Stimulated activated CD4-positive, alpha-beta T cell treated with anti-CD3 and anti-CD28 coated beads, Interleukin-4, amount 100 ng/mL, for 4 hours (primary cell): ENCODE measurements at regions not wholly inside any gene's neighbourhood (a gene's known extent, or its start where the extent isn't known, plus 50 kb on each side); places are given as distances from the start of the nearest gene placed in this dataset.
A peak's percentile ranks its signal among the peaks of the same experiment; 100 is the strongest.

ENCODE experiments used
- DNase-seq, 2 experiments: peaks; one replicate each; pipeline ENCODE4 v3.0.0-alpha.2; 2020

GRCh38 chr2:196445991-196446390, 193.5 kb upstream of the CCDC150 start:
- no peak for DNase-seq

GRCh38 chr2:196448407-196449079, 191.0 kb upstream of the CCDC150 start:
- DNase-seq, result no peak

GRCh38 chr2:196449083-196449482, 190.4 kb upstream of the CCDC150 start:
- DNase-seq, result no peak

GRCh38 chr2:196452758-196453157, 186.8 kb upstream of the CCDC150 start:
- DNase-seq, result no peak

GRCh38 chr2:196453613-196454047, 185.9 kb upstream of the CCDC150 start:
- DNase-seq, result peak; percentile 9 to 29

- no peak for DNase-seq
Observed at GRCh38 chr2:196454492-196454891, 185.0 kb upstream of the CCDC150 start.

GRCh38 chr2:196459539-196459938, 180.0 kb upstream of the CCDC150 start:
- no peak for DNase-seq

GRCh38 chr2:196463706-196464105, 175.8 kb upstream of the CCDC150 start:
- no peak for DNase-seq

- no peak for DNase-seq
Observed at GRCh38 chr2:196464311-196464710, 175.2 kb upstream of the CCDC150 start.

- DNase-seq, result no peak
Observed at GRCh38 chr2:196466581-196466980, 172.9 kb upstream of the CCDC150 start.

GRCh38 chr2:196468394-196468793, 171.1 kb upstream of the CCDC150 start:
- DNase-seq, result no peak

GRCh38 chr2:196473617-196474016, 165.9 kb upstream of the CCDC150 start:
- no peak for DNase-seq

GRCh38 chr2:196475611-196476010, 163.9 kb upstream of the CCDC150 start:
- no peak for DNase-seq

- DNase-seq, result no peak
Observed at GRCh38 chr2:196478588-196478987, 160.9 kb upstream of the CCDC150 start.

- DNase-seq, result no peak
Observed at GRCh38 chr2:196479350-196479749, 160.2 kb upstream of the CCDC150 start.

- DNase-seq, result no peak
Observed at GRCh38 chr2:196480653-196481323, 158.7 kb upstream of the CCDC150 start.

GRCh38 chr2:196481324-196481697, 158.2 kb upstream of the CCDC150 start:
- no peak for DNase-seq

GRCh38 chr2:196482119-196483065, 157.1 kb upstream of the CCDC150 start:
- DNase-seq, result no peak

- DNase-seq, result no peak
Observed at GRCh38 chr2:196486146-196486545, 153.4 kb upstream of the CCDC150 start.

- DNase-seq, result no peak
Observed at GRCh38 chr2:196487417-196487816, 152.1 kb upstream of the CCDC150 start.

- DNase-seq, result no peak
Observed at GRCh38 chr2:196489371-196489770, 150.1 kb upstream of the CCDC150 start.

- DNase-seq, result no peak
Observed at GRCh38 chr2:196492946-196493345, 146.6 kb upstream of the CCDC150 start.

GRCh38 chr2:196498962-196499361, 140.6 kb upstream of the CCDC150 start:
- DNase-seq, result no peak

- no peak for DNase-seq
Observed at GRCh38 chr2:196499686-196500085, 139.8 kb upstream of the CCDC150 start.
